Activated naive CD4-positive, alpha-beta T cell treated with anti-CD3 and anti-CD28 coated beads, Interleukin-2, amount 50 U/mL, for 72 hours (primary cell): ENCODE measurements at regions not wholly inside any gene's neighbourhood (a gene's known extent, or its start where the extent isn't known, plus 50 kb on each side); places are given as distances from the start of the nearest gene placed in this dataset.
"Not testable (repeated sequence)": the region's sequence is repeated elsewhere in the genome, so short reads cannot be mapped to it uniquely, and the experiment has no call there.

ENCODE experiments used
- ATAC-seq, 2 donors: fragments of 150-1000 bp; cut with Tn5 transposase; 2 replicates each; pipeline ENCODE4 v1.10.0; 2021; ENCODE audit warnings: mild to moderate bottlenecking in 2 of 2, moderate library complexity in 2 of 2
- DNase-seq, 2 donors: peaks; one replicate each; pipeline ENCODE4 v3.0.0; 2021 to 2022; ENCODE audit warnings: low spot score in 2 of 2
- H3K27ac Mint-ChIP-seq, 2 donors: one replicate each; pipeline ENCODE4 v1.8.0; 2022; ENCODE audit warnings: mild to moderate bottlenecking in 2 of 2, mixed read lengths in 2 of 2
- H3K36me3 Mint-ChIP-seq, 2 donors: one replicate each; pipeline ENCODE4 v1.8.0; 2022; ENCODE audit warnings: mixed read lengths in 2 of 2
- H3K9me3 Mint-ChIP-seq, 2 donors: one replicate each; pipeline ENCODE4 v1.8.0; 2022; ENCODE audit warnings: mixed read lengths in 2 of 2

GRCh38 chr3:190970560-190970959, 108.1 kb upstream of the GMNC start:
- no peaks in the 10 kb centered on the region for H3K36me3 Mint-ChIP-seq
- no peak overlapping the region for H3K27ac Mint-ChIP-seq
- ATAC-seq = peak in 1 of 2 donors; percentile 48
- no peak for DNase-seq
- peaks cover 0 to 1% of the 10 kb centered on the region in 2 donors for H3K9me3 Mint-ChIP-seq

- DNase-seq = no peak
- ATAC-seq = no peak
- Mint-ChIP-seq H3K36me3 (no peaks in the 10 kb centered on the region), H3K27ac (no peak overlapping the region), H3K9me3 (no peaks in the 10 kb centered on the region)
Measured at GRCh38 chr3:190968616-190969015, 106.1 kb upstream of the GMNC start.

DNA sequence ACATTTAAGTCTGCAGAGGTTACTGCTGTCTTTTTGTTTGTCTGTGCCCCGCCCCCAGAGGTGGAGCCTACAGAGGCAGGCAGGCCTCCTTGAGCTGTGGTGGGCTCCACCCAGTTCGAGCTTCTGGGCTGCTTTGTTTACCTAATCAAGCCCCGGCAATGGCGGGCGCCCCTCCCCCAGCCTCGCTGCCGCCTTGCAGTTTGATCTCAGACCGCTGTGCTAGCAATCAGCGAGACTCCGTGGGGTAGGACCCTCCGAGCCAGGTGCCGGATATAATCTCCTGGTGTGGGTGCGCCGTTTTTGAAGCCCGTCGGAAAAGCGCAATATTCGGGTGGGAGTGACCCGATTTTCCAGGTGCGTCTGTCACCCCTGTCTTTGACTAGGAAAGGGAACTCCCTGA, 102.4 kb upstream of the GMNC start:
- not testable (repeated sequence) for H3K27ac Mint-ChIP-seq, DNase-seq, ATAC-seq

DNA sequence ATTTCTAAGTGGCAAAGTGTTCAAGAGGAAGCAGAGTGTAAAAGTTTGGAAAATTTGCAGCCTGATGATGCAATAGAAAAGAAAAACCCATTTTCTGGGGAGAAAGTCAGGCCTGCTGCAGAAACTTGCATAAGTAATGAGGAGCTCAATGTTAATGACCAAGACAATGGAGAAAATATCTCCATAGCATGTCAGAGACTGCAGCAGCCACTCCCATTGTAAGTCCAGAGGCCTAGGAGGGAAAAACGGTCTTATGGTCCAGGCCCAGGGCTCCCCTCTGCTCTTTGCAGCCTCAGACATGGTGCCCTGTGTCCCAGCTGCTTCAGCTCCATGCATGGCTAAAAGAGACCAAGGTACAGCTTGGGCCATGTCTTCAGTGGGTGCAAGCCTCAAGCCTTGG, 96.6 kb upstream of the GMNC start:
- ATAC-seq (no peak), DNase-seq (no peak)
- peaks cover 7 to 9% of the 10 kb centered on the region in 2 donors for H3K9me3 Mint-ChIP-seq
- no peaks in the 10 kb centered on the region for H3K36me3 Mint-ChIP-seq
- H3K27ac Mint-ChIP-seq = no peak overlapping the region

More for the DNA sequence above, 102.4 kb upstream of the GMNC start:
- H3K36me3 Mint-ChIP-seq, H3K9me3 Mint-ChIP-seq: not testable (repeated sequence)

DNA sequence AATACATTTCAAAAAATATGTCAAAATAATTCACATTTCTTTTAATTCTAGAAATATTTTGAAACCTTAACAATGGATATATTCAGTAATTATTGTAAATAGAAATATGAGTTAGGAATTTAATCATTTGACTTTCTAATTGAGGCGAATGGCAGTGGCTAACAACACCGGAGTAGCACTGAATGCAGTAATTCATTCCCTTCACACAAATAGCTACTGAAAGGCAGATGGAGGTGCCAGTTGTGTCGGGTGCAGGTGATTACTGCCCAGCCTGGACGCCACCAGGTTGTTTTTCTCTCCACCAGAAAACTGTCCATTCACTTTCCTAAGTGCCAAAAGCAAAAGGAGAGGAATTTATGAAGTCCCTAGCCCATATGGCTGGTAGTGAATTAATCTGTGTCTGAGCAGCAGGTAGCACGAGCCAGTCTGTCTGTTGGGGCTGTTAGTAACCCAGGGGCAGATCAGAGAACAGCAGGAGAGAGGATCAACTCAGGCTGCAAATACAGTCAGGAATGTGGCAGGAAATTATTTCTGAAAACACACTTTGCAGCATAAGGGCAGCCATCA, 79.3 kb upstream of the GMNC start:
- peaks cover 3% of the 10 kb centered on the region in 2 donors for H3K9me3 Mint-ChIP-seq
- H3K36me3 Mint-ChIP-seq = no peaks in the 10 kb centered on the region
- no peak for ATAC-seq
- H3K27ac Mint-ChIP-seq = no peak overlapping the region
- no peak for DNase-seq

DNA sequence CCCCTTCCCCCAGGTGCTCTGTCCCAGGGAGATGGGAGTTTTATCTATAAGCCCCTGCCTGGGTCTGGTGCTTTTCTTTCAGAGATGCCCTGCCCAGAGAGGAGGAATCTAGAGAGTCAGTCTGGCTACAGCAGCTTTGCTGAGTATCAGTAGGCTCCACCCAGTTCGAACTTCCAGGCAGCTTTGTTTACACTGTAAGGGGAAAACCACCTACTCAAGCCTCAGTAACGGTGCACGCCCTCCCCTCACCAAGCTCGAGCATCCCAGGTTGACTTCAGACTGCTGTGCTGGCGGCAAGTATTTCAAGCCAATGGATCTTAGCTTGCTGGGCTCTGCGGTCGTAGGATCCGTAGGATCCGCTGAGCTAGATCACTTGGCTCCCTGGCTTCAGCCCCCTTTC, 72.1 kb upstream of the GMNC start:
- not testable (repeated sequence) for ATAC-seq, DNase-seq, H3K27ac Mint-ChIP-seq, H3K9me3 Mint-ChIP-seq, H3K36me3 Mint-ChIP-seq

GRCh38 chr3:190926619-190927018, 64.1 kb upstream of the GMNC start:
- H3K36me3 Mint-ChIP-seq = no peaks in the 10 kb centered on the region
- H3K9me3 Mint-ChIP-seq = no peaks in the 10 kb centered on the region
- H3K27ac Mint-ChIP-seq = peak overlapping the region in 1 of 2 donors; percentile 57
- ATAC-seq (no peak), DNase-seq (no peak)

DNA sequence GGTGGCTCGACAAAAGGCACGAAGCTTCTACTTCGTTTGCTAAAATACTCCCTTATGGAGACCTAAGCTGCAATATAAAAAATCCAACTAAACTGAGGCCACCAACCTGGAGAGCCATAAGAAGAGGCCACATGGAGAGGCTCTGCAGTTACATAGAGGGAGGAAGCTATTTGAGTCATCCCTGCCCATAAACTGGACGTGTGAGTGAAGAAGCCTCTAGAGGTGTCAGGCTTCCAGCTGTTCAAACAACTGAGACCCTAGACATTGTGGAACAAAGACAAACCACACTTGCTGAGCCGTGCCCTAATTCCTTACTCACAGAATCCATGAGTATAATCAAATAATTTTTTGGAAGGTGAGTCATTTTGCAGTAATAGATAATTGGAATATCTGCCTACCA, 50.2 kb upstream of the GMNC start:
- ATAC-seq = no peak
- DNase-seq = no peak
- no peak overlapping the region for H3K27ac Mint-ChIP-seq
- no peaks in the 10 kb centered on the region for H3K36me3 Mint-ChIP-seq
- H3K9me3 Mint-ChIP-seq = peaks cover 0 to 3% of the 10 kb centered on the region in 2 donors
